Peyer's patch (tissue), 4 donors: ENCODE measurements at regions not wholly inside any gene's neighbourhood (a gene's known extent, or its start where the extent isn't known, plus 50 kb on each side); places are given as distances from the start of the nearest gene placed in this dataset.

Experiments
- POLR2A ChIP-seq, 2 donors: fragments of 450-650 bp; IDR thresholded peaks; one replicate each; pipeline ENCODE4 v1.5.1; 2017; ENCODE audit warnings: antibody characterized with exemption in 2 of 2, mild to moderate bottlenecking in 2 of 2, moderate library complexity in 2 of 2
- TF ChIP-seq, protein P1 (sequence below), 6 experiments: fragments of 450-650 bp in 4 of 6; fragments of 200-600 bp in 2 of 6; sonication (generic) in 1 of 6; IDR thresholded peaks; one replicate each; pipeline ENCODE4 v1.5.1; 2017 to 2019; ENCODE audit warnings: antibody characterized with exemption in 6 of 6, mild to moderate bottlenecking in 3 of 6, moderate library complexity in 1 of 6

DNA sequence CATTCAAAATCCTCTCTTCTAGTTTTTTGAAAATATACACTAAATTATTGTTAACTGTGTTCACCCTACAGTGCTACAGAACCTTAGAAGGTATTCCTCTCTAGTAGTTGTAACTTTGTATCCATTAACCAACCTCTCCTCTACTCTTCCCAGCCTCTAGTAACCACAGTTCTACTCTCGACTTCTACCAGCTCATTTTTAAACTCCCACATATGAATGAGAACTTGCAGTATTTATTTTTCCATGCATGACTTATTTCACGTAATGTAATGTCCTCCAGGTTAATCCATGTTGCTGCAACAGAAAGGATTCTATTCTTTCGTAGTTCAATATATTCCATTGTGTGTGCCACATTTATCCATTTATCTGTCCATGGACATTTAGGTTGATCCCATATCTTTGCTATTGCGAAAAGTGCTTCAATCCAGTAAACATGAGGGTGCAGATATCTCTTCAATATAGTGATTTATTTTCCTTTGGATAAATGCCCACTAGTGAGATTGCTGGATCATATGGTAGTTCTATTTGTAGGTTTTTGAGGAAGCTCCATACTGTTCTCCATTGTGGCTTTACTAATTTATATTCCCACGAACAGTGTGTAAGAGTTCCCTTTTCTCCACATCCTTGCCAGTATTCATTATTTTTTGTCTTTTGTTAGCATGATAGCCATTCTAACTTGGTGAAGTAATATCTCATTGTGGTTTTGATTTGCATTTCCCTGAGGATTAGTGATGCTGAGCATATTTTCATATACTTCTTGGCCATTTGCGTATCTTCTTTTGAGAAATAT, 113.7 kb upstream of the SMAD3 start:
- TF ChIP-seq, protein P1, sequence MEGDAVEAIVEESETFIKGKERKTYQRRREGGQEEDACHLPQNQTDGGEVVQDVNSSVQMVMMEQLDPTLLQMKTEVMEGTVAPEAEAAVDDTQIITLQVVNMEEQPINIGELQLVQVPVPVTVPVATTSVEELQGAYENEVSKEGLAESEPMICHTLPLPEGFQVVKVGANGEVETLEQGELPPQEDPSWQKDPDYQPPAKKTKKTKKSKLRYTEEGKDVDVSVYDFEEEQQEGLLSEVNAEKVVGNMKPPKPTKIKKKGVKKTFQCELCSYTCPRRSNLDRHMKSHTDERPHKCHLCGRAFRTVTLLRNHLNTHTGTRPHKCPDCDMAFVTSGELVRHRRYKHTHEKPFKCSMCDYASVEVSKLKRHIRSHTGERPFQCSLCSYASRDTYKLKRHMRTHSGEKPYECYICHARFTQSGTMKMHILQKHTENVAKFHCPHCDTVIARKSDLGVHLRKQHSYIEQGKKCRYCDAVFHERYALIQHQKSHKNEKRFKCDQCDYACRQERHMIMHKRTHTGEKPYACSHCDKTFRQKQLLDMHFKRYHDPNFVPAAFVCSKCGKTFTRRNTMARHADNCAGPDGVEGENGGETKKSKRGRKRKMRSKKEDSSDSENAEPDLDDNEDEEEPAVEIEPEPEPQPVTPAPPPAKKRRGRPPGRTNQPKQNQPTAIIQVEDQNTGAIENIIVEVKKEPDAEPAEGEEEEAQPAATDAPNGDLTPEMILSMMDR (IDR thresholded peaks at IDR 0.05): no peak
- no peak for TF ChIP-seq POLR2A (IDR thresholded peaks at IDR 0.05)
